ENCODE measurements at regions not wholly inside any gene's neighbourhood (a gene's known extent, or its start where the extent isn't known, plus 50 kb on each side); places are given as distances from the start of the nearest gene placed in this dataset.

- TF ChIP-seq CTCF (IDR thresholded peaks at IDR 0.05) = no peak
- TF ChIP-seq EP300 (IDR thresholded peaks at IDR 0.05) = no peak
These were observed 664.7 kb upstream of the NEGR1 start for GRCh38 chr1:72946903-72947499.

All from ovary (tissue), 3 donors.